ENCODE measurements at regions not wholly inside any gene's neighbourhood (a gene's known extent, or its start where the extent isn't known, plus 50 kb on each side); places are given as distances from the start of the nearest gene placed in this dataset.
"Not testable (repeated sequence)": the region's sequence is repeated elsewhere in the genome, so short reads cannot be mapped to it uniquely, and the experiment has no call there.

GRCh38 chr4:27728892-27729291, 868.3 kb downstream of the STIM2 start:
- DNase-seq (ENCODE audit: low read depth): no peak

GRCh38 chr4:27742816-27743215, 882.2 kb downstream of the STIM2 start:
- DNase-seq (ENCODE audit: low read depth): no peak

- no peak for DNase-seq (ENCODE audit: low read depth)
Observed at GRCh38 chr4:27759611-27760575, 899.3 kb downstream of the STIM2 start.

GRCh38 chr4:27763830-27764525, 903.3 kb downstream of the STIM2 start:
- no peak for DNase-seq (ENCODE audit: low read depth)

- no peak for DNase-seq (ENCODE audit: low read depth)
Observed at GRCh38 chr4:27764526-27764837, 903.8 kb downstream of the STIM2 start.

GRCh38 chr4:27770895-27771294, 910.3 kb downstream of the STIM2 start:
- no peak for DNase-seq (ENCODE audit: low read depth)

GRCh38 chr4:27775156-27775555, 914.5 kb downstream of the STIM2 start:
- DNase-seq (ENCODE audit: low read depth): no peak

- no peak for DNase-seq (ENCODE audit: low read depth)
Observed at GRCh38 chr4:27779827-27780226, 919.2 kb downstream of the STIM2 start.

- DNase-seq (ENCODE audit: low read depth): no peak
Observed at GRCh38 chr4:27787195-27787594, 926.6 kb downstream of the STIM2 start.

- DNase-seq (ENCODE audit: low read depth): no peak
Observed at GRCh38 chr4:27789773-27790172, 929.1 kb downstream of the STIM2 start.

- DNase-seq (ENCODE audit: low read depth): no peak
Observed at GRCh38 chr4:27790911-27791310, 930.3 kb downstream of the STIM2 start.

- DNase-seq (ENCODE audit: low read depth): no peak
Observed at GRCh38 chr4:27791640-27792039, 931.0 kb downstream of the STIM2 start.

- no peak for DNase-seq (ENCODE audit: low read depth)
Observed at GRCh38 chr4:27807207-27807606, 946.6 kb downstream of the STIM2 start.

GRCh38 chr4:27811948-27812347, 951.3 kb downstream of the STIM2 start:
- no peak for DNase-seq (ENCODE audit: low read depth)

GRCh38 chr4:27813226-27813625, 952.6 kb downstream of the STIM2 start:
- not testable (repeated sequence) for DNase-seq (ENCODE audit: low read depth)

GRCh38 chr4:27813699-27814425, 953.2 kb downstream of the STIM2 start:
- DNase-seq (ENCODE audit: low read depth): not testable (repeated sequence)

GRCh38 chr4:27819246-27819645, 958.6 kb downstream of the STIM2 start:
- DNase-seq (ENCODE audit: low read depth): no peak

- no peak for DNase-seq (ENCODE audit: low read depth)
Observed at GRCh38 chr4:27828843-27829242, 968.2 kb downstream of the STIM2 start.

- DNase-seq (ENCODE audit: low read depth): no peak
Observed at GRCh38 chr4:27830251-27830650, 969.6 kb downstream of the STIM2 start.

GRCh38 chr4:27835851-27836250, 975.2 kb downstream of the STIM2 start:
- DNase-seq (ENCODE audit: low read depth): no peak

- DNase-seq (ENCODE audit: low read depth): no peak
Observed at GRCh38 chr4:27836523-27836922, 975.9 kb downstream of the STIM2 start.

GRCh38 chr4:27843776-27844175, 983.1 kb downstream of the STIM2 start:
- no peak for DNase-seq (ENCODE audit: low read depth)

- no peak for DNase-seq (ENCODE audit: low read depth)
Observed at GRCh38 chr4:27844376-27844775, 983.7 kb downstream of the STIM2 start.

Measured in HS-27A (cell line).